Gastrocnemius medialis (tissue), 4 donors: ENCODE measurements at regions not wholly inside any gene's neighbourhood (a gene's known extent, or its start where the extent isn't known, plus 50 kb on each side); places are given as distances from the start of the nearest gene placed in this dataset.
A peak's percentile ranks its signal among the peaks of the same experiment; 100 is the strongest.

Experiments
- ATAC-seq, 2 donors: fragments of 150-250 bp; one replicate each; pipeline ENCODE4 v1.9.1; 2016
- DNase-seq, 2 donors: peaks; one replicate each; pipeline ENCODE4 v3.0.0-alpha.2; 2019
- H3K27ac ChIP-seq, 4 donors: fragments of 200-600 bp; sonication (generic); 1 replicate in 1 of 4; 2 replicates in 3 of 4; pipeline ENCODE4 v1.5.1; 2016 to 2018; ENCODE audit warnings: mild to moderate bottlenecking in 2 of 4, moderate library complexity in 1 of 4
- H3K27me3 ChIP-seq, 3 donors: fragments of 200-600 bp; sonication (generic) in 2 of 3; 1 replicate in 1 of 3; 2 replicates in 2 of 3; pipeline versions ENCODE4 v1.5.1 to v1.6.0; 2016 to 2019; ENCODE audit warnings: mild to moderate bottlenecking in 1 of 3, moderate library complexity in 1 of 3
- H3K36me3 ChIP-seq, 2 donors: fragments of 200-600 bp; sonication (generic) in 1 of 2; one replicate each; pipeline ENCODE4 v1.5.1; 2017 to 2018
- H3K4me1 ChIP-seq, 2 donors: fragments of 200-600 bp; sonication (generic) in 1 of 2; one replicate each; pipeline ENCODE4 v1.5.1; 2016 to 2017; ENCODE audit warnings: mild to moderate bottlenecking in 2 of 2
- H3K4me3 ChIP-seq, 4 donors: fragments of 200-600 bp; sonication (generic) in 3 of 4; 1 replicate in 1 of 4; 2 replicates in 3 of 4; pipeline ENCODE4 v1.5.1; 2016 to 2019; ENCODE audit warnings: mild to moderate bottlenecking in 2 of 4
- H3K9me3 ChIP-seq, 3 donors: fragments of 200-600 bp; sonication (generic) in 2 of 3; 1 replicate in 1 of 3; 2 replicates in 2 of 3; pipeline ENCODE4 v1.5.1; 2016 to 2019
- POLR2A ChIP-seq, 2 donors: fragments of 450-650 bp; IDR thresholded peaks; one replicate each; pipeline ENCODE4 v1.6.1; 2017; ENCODE audit warnings: antibody characterized with exemption in 2 of 2, mild to moderate bottlenecking in 2 of 2, moderate library complexity in 2 of 2
- in situ Hi-C, 4 donors: fragments of 200-750 bp; cut with MboI; loops; one replicate each; pipeline versions ENCODE4 v1.15.0 to v1.8.0; 2017; ENCODE audit warnings: low sequenced_read_pairs in 4 of 4
- intact Hi-C: fragments of 100-400 bp; cut with DNase I; formaldehyde crosslinking; loops from one replicate; pipeline ENCODE4 v1.15.1; 2023; ENCODE audit warnings: low total_unique reads
- TF ChIP-seq, protein P1 (sequence below), 5 experiments: fragments of 450-650 bp in 3 of 5; fragments of 200-600 bp in 2 of 5; sonication (generic) in 2 of 5; IDR thresholded peaks in 4 of 5; conservative IDR thresholded peaks in 1 of 5; 1 replicate in 4 of 5; 2 replicates in 1 of 5; pipeline ENCODE4 v1.5.1; 2016 to 2019; ENCODE audit warnings: antibody characterized with exemption in 5 of 5, mild to moderate bottlenecking in 3 of 5, moderate library complexity in 3 of 5

DNA sequence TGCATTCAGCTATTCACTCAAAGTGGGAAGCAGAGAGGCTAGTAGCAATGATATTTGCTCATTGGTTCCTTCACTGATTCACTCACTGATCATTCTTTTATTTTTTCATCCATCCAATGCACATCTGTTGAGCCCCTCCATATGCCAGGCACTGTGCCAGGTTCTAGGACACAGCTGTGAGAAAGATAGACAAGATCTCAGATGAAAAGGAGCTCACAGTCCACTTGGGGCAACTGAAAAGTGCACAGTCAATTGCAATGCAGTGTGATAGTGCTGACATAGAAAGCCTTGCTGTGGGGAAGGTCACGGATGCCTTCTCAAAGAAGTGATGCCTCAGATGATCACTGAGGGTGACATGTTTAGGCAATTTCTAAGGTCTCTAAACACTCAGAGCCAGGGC is 262.3 kb downstream of the PTEN start:
- TF ChIP-seq, protein P1, sequence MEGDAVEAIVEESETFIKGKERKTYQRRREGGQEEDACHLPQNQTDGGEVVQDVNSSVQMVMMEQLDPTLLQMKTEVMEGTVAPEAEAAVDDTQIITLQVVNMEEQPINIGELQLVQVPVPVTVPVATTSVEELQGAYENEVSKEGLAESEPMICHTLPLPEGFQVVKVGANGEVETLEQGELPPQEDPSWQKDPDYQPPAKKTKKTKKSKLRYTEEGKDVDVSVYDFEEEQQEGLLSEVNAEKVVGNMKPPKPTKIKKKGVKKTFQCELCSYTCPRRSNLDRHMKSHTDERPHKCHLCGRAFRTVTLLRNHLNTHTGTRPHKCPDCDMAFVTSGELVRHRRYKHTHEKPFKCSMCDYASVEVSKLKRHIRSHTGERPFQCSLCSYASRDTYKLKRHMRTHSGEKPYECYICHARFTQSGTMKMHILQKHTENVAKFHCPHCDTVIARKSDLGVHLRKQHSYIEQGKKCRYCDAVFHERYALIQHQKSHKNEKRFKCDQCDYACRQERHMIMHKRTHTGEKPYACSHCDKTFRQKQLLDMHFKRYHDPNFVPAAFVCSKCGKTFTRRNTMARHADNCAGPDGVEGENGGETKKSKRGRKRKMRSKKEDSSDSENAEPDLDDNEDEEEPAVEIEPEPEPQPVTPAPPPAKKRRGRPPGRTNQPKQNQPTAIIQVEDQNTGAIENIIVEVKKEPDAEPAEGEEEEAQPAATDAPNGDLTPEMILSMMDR (IDR thresholded peaks at IDR 0.05 in 4 of 5, conservative IDR thresholded peaks at IDR 0.05 in 1 of 5): no peak
- TF ChIP-seq POLR2A (IDR thresholded peaks at IDR 0.05): no peak
- DNase-seq (no peak), ATAC-seq (no peak)
- H3K27ac ChIP-seq: no peak overlapping the region
- no peaks in the 10 kb centered on the region for H3K36me3 ChIP-seq
- intact Hi-C loops: no loop called here
- in situ Hi-C loops: loop anchor here in 1 of 4 donors (25.0 kb wide), 1 partner anchor 437 kb away; no protein-coding TSS in a partner anchor
- H3K4me3 ChIP-seq: no peak overlapping the region
- H3K4me1 ChIP-seq: peaks cover 4 to 24% of the 10 kb centered on the region in 2 donors
- H3K27me3 ChIP-seq: no peaks in the 10 kb centered on the region
- no peaks in the 10 kb centered on the region for H3K9me3 ChIP-seq

DNA sequence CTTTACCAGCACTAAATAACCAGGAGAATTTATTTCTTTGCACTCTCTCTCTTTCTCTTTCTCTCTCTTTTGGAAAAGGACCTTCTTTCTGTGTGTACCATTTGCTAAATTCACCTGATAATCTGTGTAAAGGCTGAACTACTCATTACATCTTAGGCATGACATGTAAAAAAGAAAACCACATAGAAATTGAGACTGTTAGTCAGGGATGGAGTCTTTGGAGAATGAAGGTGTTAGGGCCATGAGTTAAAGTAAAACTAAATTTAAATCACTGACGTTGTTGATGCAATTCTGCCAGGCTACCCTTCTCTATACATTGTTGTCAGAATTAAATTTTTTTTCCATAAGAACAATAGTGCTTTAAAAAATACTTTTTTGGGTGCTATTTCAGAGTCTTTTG is 263.3 kb downstream of the PTEN start:
- Histone ChIP-seq H3K9me3 (no peaks in the 10 kb centered on the region), H3K36me3 (no peaks in the 10 kb centered on the region), H3K4me1 (peaks cover 7 to 30% of the 10 kb centered on the region in 2 donors), H3K4me3 (no peak overlapping the region), H3K27me3 (no peaks in the 10 kb centered on the region), H3K27ac (no peak overlapping the region)
- no peak for DNase-seq
- TF ChIP-seq POLR2A (IDR thresholded peaks at IDR 0.05): no peak
- intact Hi-C loops: no loop called here
- no peak for ATAC-seq
- in situ Hi-C loops: loop anchor here in 1 of 4 donors (25.0 kb wide), 1 partner anchor 436 kb away; no protein-coding TSS in a partner anchor

DNA sequence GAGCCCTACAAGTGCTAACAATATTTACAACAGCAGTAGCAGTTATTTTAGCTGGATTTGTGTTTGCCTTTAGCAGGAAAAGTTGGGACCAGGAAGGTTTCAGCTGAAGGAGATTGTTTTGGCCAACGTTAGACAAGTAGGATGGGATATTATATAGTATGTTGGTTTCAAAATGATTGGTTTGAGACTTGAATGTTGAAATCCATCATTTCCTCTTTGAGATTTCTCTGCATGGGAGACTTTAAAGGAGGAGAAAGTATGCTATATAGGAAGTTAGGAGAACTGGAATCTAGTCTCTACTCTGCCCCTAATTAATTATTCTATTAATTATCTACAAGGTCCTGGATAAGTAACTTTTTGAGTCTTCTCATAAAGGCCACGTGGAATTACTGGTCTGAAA is 263.8 kb downstream of the PTEN start:
- TF ChIP-seq, protein P1 (IDR thresholded peaks at IDR 0.05 in 4 of 5, conservative IDR thresholded peaks at IDR 0.05 in 1 of 5): no peak
- TF ChIP-seq POLR2A (IDR thresholded peaks at IDR 0.05): no peak
- in situ Hi-C loops (loop anchor here in 1 of 4 donors (25.0 kb wide), 1 partner anchor 435 kb away; no protein-coding TSS in a partner anchor), intact Hi-C loops (no loop called here)
- peaks cover 12 to 36% of the 10 kb centered on the region in 2 donors for H3K4me1 ChIP-seq
- H3K36me3 ChIP-seq: no peaks in the 10 kb centered on the region
- H3K9me3 ChIP-seq: no peaks in the 10 kb centered on the region
- ATAC-seq: no peak
- no peak for DNase-seq
- no peak overlapping the region for H3K4me3 ChIP-seq
- H3K27ac ChIP-seq: peak overlapping the region in 1 of 4 donors; percentile 27
- no peaks in the 10 kb centered on the region for H3K27me3 ChIP-seq

DNA sequence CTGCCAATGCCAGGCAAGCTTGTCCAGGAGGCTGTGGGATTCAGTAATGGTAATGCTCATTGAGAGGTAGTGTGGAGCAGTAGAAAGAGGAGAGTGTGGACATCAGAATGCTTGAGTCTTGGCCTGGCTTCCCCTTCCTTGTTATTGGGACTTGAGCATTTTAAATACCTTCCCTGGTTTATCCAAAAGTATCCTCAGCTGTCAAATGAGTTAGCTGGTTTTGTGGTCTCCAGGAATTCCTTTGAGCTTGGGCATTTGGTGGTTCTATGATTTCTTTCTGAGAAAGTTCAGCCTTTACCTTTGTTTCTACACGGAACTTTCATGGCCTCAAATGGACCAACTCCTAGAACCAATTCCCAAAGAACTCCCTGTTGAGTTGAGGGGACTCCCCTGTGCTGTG is 264.3 kb downstream of the PTEN start:
- intact Hi-C loops: no loop called here
- Histone ChIP-seq H3K4me1 (peaks cover 13 to 37% of the 10 kb centered on the region in 2 donors), H3K27me3 (no peaks in the 10 kb centered on the region), H3K4me3 (no peak overlapping the region), H3K36me3 (no peaks in the 10 kb centered on the region), H3K27ac (peak overlapping the region in 2 of 4 donors; percentile 10 to 27), H3K9me3 (no peaks in the 10 kb centered on the region)
- in situ Hi-C loops: loop anchor here in 1 of 4 donors (25.0 kb wide), 1 partner anchor 435 kb away; no protein-coding TSS in a partner anchor
- ATAC-seq: no peak
- no peak for TF ChIP-seq POLR2A (IDR thresholded peaks at IDR 0.05)
- TF ChIP-seq, protein P1 (IDR thresholded peaks at IDR 0.05 in 4 of 5, conservative IDR thresholded peaks at IDR 0.05 in 1 of 5): no peak
- DNase-seq: no peak

DNA sequence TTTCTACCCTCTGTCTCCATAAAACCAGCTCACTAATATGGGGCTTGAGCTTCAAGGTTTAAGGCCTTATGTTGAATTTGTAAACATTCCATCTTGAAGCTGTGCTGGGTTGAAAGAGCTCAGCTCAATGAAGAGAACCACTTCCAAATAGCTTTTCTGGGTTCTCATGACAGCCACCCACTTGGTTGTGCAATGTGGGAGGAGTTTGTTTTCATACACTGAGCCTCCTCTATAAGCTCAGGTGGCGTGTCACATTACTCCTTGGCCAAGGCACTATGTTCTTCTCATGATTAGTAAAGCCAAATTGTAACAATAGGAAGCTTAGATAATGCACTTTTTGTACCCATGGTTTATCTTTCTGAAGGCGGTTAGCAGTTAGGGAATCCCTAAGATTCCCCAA is 265.6 kb downstream of the PTEN start:
- TF ChIP-seq, protein P1 (IDR thresholded peaks at IDR 0.05 in 4 of 5, conservative IDR thresholded peaks at IDR 0.05 in 1 of 5): no peak
- TF ChIP-seq POLR2A (IDR thresholded peaks at IDR 0.05): no peak
- Histone ChIP-seq H3K9me3 (no peaks in the 10 kb centered on the region), H3K27me3 (no peaks in the 10 kb centered on the region), H3K4me3 (no peak overlapping the region), H3K27ac (peak overlapping the region; percentile 41 to 72 (median 46)), H3K36me3 (no peaks in the 10 kb centered on the region), H3K4me1 (peaks cover 20 to 37% of the 10 kb centered on the region in 2 donors)
- intact Hi-C loops: no loop called here
- ATAC-seq (peak; percentile 49 to 83), DNase-seq (peak; percentile 46 to 72)
- in situ Hi-C loops: loop anchor here in 1 of 4 donors (25.0 kb wide), 1 partner anchor 433 kb away; no protein-coding TSS in a partner anchor
